GM23338 (cell line): ENCODE measurements at regions not wholly inside any gene's neighbourhood (a gene's known extent, or its start where the extent isn't known, plus 50 kb on each side); places are given as distances from the start of the nearest gene placed in this dataset.

Experiments
- CREB1 ChIP-seq: fragments of 250-450 bp; sonication (Bioruptor Pico); IDR thresholded peaks from 2 replicates; pipeline ENCODE4 v1.5.0; 2020; ENCODE audit warnings: low read depth, mild to moderate bottlenecking, moderate library complexity
- CTCF ChIP-seq, 2 experiments: fragments of 200-600 bp in 1 of 2; sonication (generic) in 1 of 2; conservative IDR thresholded peaks; 2 replicates each; pipeline versions ENCODE4 v1.5.1 to v1.6.1; 2016 to 2017; ENCODE audit warnings: antibody characterized with exemption in 2 of 2, low read depth in 2 of 2, mild to moderate bottlenecking in 2 of 2, moderate library complexity in 1 of 2
- ETS1 ChIP-seq: IDR thresholded peaks from 2 replicates; pipeline ENCODE4 v1.6.1; 2016; ENCODE audit warnings: antibody characterized with exemption
- EZH2 ChIP-seq: fragments of 200-600 bp; sonication (generic); IDR thresholded peaks from one replicate; pipeline ENCODE4 v1.8.0; 2017; ENCODE audit warnings: antibody characterized with exemption, mild to moderate bottlenecking, low read depth; ENCODE audit not compliant: unreplicated experiment
- EZH2phosphoT487 ChIP-seq: fragments of 200-600 bp; sonication (generic); IDR thresholded peaks from one replicate; pipeline ENCODE4 v1.8.1; 2018; ENCODE audit warnings: antibody characterized with exemption; ENCODE audit not compliant: unreplicated experiment
- JUNB ChIP-seq: IDR thresholded peaks from one replicate; pipeline ENCODE4 v1.6.1; 2016; ENCODE audit warnings: antibody characterized with exemption; ENCODE audit not compliant: unreplicated experiment
- NANOG ChIP-seq: IDR thresholded peaks from 2 replicates; pipeline ENCODE4 v1.6.1; 2016; ENCODE audit warnings: antibody characterized with exemption, borderline replicate concordance
- POLR2AphosphoS5 ChIP-seq: IDR thresholded peaks from 2 replicates; pipeline ENCODE4 v1.6.1; 2016; ENCODE audit warnings: antibody characterized with exemption, low read depth
- REST ChIP-seq: IDR thresholded peaks from one replicate; pipeline ENCODE4 v1.6.1; 2018; ENCODE audit warnings: antibody characterized with exemption; ENCODE audit not compliant: unreplicated experiment
- STAT1 ChIP-seq: IDR thresholded peaks from one replicate; pipeline ENCODE4 v1.6.1; 2016; ENCODE audit warnings: antibody characterized with exemption; ENCODE audit not compliant: unreplicated experiment
- ZNF114 ChIP-seq: fragments of 250-450 bp; sonication (Bioruptor Pico); IDR thresholded peaks from 2 replicates; pipeline ENCODE4 v1.5.0; 2020; ENCODE audit warnings: mild to moderate bottlenecking, moderate library complexity
- ZNF331 ChIP-seq: fragments of 250-450 bp; sonication (Bioruptor Pico); IDR thresholded peaks from 2 replicates; pipeline ENCODE4 v1.5.0; 2020; ENCODE audit warnings: low read depth, mild to moderate bottlenecking, moderate library complexity

GRCh38 chr2:75870133-75870532 is 159.4 kb upstream of the GCFC2 start:
- TF ChIP-seq EZH2 (no peak), CREB1 (CRISPR knock-in tag) (peak; percentile 17; the same call in 1 of the 2 replicates), CTCF (conservative IDR thresholded peaks at IDR 0.05; ENCODE audit: low read depth in 2 of 2) (no peak), EZH2phosphoT487 (no peak), ETS1 (no peak), REST (no peak), POLR2AphosphoS5 (peak; percentile 44; the same call in 1 of the 2 replicates), JUNB (no peak), ZNF114 (CRISPR knock-in tag) (no peak), NANOG (peak; percentile 99), STAT1 (no peak), ZNF331 (CRISPR knock-in tag) (no peak)
